DMS153 treated with DMSO at 0.1 percent for 48 hours (cell line): ENCODE measurements at regions not wholly inside any gene's neighbourhood (a gene's known extent, or its start where the extent isn't known, plus 50 kb on each side); places are given as distances from the start of the nearest gene placed in this dataset.

Experiments used
- DNase-seq: peaks from one replicate; lab custom pipeline; 2025; ENCODE audit not compliant: unreplicated experiment; lab: John Stamatoyannopoulos, UW

- DNase-seq: no peak
These were observed 112.0 kb downstream of the TMCO5A start for GRCh38 chr15:38046257-38047051.

- no peak for DNase-seq
These were observed 113.6 kb downstream of the TMCO5A start for GRCh38 chr15:38048001-38048455.

DNA sequence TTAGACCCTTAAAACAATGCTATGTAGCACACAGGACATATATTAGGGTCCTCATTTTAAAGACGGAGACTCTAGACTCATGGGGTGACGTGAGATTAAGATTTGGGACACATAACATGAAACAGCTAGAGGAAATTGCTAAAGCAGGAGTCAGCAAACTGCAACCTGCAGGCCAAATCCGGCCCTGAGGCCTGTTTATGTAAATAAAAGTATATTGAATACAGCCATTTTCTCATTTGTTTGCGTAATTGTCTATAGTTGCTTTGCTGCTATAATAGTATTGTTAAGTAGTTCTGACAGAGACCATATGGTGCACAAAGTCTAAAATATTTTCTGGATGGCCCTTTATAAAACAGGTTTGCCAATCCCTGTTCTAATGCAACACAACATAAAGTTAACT lies 115.5 kb downstream of the TMCO5A start:
- no peak for DNase-seq

GRCh38 chr15:38050529-38051448 lies 116.3 kb downstream of the TMCO5A start:
- no peak for DNase-seq

GRCh38 chr15:38053205-38053604 lies 118.8 kb downstream of the TMCO5A start:
- DNase-seq: no peak

DNA sequence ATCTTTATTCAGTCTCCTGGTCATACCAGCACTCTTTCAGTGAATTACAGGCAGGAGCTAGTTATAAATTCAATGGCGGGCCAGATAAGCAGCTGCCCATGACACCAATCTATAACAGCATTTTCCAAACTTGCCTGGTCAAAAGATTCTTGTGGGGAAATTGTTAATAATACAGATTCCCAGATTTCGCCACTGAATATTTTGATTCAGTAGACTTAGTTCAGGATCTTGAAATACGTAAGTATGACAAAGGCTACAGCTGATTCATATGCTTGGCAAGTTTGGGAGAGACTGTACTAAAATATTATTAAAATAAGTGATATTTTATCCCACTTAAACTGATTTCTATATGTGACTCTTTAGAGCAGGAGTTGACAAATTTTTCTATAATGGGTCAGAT lies 119.3 kb downstream of the TMCO5A start:
- no peak for DNase-seq

- no peak for DNase-seq
These were observed 120.0 kb downstream of the TMCO5A start for GRCh38 chr15:38054488-38054887.

DNA sequence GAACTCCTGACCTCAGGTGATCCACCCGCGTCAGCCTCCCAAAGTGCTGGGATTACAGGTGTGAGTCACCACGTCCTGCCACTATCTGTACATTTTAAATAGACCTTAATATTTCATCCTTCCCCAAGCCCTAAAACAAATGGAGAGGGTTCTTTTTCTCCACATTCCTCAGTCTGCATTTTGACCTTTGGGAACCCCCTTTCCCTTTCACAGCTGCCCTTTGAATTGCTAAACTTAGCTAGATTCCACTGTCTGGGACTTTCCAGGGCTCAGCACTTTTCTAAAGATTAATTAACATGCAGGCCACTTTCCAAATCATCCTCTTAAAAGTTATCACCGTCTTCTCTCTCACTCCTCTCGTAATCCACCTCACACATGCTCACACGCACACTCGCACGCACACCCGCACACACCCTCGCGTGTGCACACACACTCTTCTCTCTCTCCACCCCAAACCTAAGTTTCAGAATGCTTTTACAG lies 124.2 kb downstream of the TMCO5A start:
- DNase-seq: no peak

DNA sequence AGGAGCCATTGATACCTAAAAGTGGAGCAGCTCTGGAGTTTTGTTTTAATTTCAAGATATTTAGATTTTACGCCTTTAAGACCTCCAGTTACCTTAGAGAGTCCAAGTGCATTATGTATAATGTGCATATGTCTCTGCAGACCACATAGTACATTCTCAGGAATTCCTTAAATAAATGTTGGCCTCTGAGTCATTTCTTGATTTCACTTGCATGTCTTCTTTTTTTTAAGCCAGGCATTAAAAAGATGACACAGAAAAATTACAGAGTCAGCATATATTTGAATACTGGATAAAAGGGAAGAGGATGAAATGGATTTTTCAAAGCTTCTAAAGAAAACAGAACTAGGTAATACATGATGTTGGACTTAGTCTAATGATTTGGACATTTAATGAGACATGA lies 125.2 kb downstream of the TMCO5A start:
- DNase-seq: no peak

GRCh38 chr15:38061856-38062649 lies 127.6 kb downstream of the TMCO5A start:
- no peak for DNase-seq

GRCh38 chr15:38062696-38063095 lies 128.3 kb downstream of the TMCO5A start:
- no peak for DNase-seq

DNA sequence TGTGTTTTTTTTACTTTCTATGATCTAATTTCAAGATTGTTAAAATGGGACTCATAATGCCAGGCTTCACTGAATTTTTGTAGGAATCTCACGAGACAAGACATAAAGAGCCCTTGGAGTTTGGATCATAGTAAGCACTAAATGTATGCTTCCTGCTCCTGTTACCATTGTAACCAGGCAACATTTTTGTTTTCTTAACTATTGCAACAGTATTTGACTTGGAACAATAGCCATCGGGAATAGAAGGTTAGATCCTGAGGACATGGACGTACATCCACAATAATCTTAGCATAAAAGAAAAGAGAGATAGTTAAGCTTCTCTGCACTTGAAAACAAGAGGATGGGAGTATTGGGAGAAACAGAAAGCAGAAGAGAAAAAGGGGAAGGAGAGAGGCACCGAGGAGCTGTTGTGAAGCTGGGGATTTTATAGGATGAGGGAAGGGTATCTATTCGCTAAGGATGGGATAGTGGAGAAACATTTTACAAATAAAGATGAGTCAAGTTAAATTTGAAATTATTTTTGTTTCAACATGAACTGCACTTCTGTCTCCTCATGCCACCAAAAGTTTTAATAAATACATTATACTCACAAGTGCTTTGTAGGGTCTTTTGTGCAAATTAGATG lies 131.4 kb downstream of the TMCO5A start:
- no peak for DNase-seq

DNA sequence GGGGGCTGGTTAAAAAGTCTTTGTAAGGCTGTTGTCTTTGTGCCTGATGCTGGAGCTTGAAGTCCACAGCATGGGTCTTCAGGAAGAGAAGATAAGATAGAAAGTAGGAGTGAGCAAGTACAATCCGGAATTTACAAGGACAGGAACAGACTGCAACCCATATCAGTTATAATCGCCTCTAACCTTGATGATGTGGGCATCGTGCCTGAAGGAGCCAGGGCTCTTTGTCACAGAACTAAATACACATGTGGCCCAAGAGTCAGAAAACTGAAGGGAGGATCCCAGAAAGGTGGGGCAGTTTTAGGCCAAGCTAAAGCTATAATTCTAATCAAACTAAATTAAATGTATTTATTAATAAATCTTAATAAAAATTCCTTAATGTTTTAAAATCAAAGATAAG lies 132.2 kb downstream of the TMCO5A start:
- DNase-seq: no peak

DNA sequence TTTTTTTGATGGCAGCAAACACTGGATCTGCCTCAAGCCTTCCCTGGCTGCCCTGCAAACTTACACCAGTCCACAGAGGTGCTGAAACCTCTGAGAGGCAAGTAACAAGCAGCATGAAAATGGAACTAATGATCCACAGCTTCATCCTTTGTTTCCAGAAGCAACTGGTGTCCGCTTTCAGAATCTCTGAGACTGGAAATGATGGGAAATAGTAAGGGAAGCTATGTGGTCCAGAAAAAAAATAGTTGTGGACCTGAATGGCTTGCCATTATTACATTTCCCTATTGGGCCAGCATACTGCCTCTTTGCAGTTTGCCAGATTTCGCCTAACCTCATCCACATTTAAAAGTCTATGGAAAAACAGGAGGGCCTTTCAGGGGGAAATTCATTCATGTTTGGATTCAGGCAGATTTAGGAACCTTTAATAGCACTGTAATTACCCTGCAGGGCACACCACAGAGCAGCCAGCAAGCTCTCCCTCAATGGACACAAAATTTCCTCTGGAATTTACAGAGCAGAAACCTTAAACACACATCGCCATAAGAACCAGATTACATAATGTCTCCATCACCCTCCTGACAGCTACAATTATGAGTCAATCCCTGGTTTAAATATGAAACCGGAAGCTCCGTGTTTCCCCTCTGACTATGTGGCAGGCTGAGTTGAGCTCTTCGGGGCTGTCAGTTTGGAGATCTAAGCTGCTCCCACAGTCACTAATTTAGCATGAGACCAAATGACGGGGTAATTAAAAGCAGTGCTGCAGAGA lies 134.4 kb downstream of the TMCO5A start:
- no peak for DNase-seq

DNA sequence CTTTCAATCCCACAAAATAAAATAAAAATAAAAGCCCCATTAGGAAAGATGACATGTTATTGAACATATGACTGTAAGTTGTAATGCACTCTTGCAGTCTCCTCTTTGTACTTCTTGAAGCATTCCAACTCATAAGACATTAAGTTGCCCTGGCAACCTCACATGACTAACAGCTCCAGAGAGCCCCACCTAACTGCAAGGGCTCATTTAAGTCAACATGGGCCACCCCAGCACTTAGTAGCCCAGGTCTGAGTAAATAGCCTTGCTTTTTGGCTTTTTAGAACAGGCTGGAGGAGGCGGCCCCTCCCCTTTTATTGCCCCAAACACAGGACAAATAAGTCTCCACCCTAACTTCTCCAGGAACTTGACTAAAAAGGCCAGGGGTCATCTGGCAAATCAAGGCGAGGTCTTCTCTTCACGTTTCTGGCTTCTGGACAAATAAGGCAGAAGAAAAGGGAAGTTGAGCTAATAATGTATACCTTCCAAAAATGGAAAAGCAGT lies 135.1 kb downstream of the TMCO5A start:
- DNase-seq: no peak

GRCh38 chr15:38070778-38071177 lies 136.3 kb downstream of the TMCO5A start:
- DNase-seq: no peak

GRCh38 chr15:38071211-38071972 lies 137.0 kb downstream of the TMCO5A start:
- no peak for DNase-seq

DNA sequence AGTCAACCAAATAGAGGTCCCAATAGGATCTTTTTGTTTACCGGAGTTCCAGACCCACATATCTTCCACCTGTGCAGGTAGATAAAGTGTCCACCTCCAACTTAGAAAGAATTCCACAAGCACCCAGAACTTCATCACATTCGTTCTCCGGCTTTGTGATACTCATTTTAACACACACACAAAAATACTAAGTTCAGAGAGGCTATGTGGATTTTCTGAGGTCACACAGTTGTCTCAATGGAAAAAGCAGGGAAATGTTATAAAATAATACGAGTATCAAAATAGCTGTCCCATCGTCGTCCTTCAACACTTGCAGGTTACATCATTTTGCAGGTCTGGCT lies 137.5 kb downstream of the TMCO5A start:
- no peak for DNase-seq
